NCI-H510A treated with DMSO at 0.1 percent for 48 hours (cell line): ENCODE measurements at regions not wholly inside any gene's neighbourhood (a gene's known extent, or its start where the extent isn't known, plus 50 kb on each side); places are given as distances from the start of the nearest gene placed in this dataset.
"Not testable (repeated sequence)": the region's sequence is repeated elsewhere in the genome, so short reads cannot be mapped to it uniquely, and the experiment has no call there.

Experiments used
- DNase-seq: peaks from one replicate; lab custom pipeline; 2025; lab: John Stamatoyannopoulos, UW

- DNase-seq: no peak
These were observed 356.0 kb downstream of the BCL11B start for GRCh38 chr14:98916036-98916435.

- DNase-seq: no peak
These were observed 355.5 kb downstream of the BCL11B start for GRCh38 chr14:98916476-98916875.

- DNase-seq: no peak
These were observed 352.6 kb downstream of the BCL11B start for GRCh38 chr14:98919434-98919833.

GRCh38 chr14:98921306-98921705 is 350.7 kb downstream of the BCL11B start:
- not testable (repeated sequence) for DNase-seq

- DNase-seq: no peak
These were observed 348.4 kb downstream of the BCL11B start for GRCh38 chr14:98923596-98923995.

GRCh38 chr14:98924046-98924445 is 348.0 kb downstream of the BCL11B start:
- DNase-seq: no peak

- no peak for DNase-seq
These were observed 346.5 kb downstream of the BCL11B start for GRCh38 chr14:98925354-98926040.

GRCh38 chr14:98926146-98926545 is 345.9 kb downstream of the BCL11B start:
- DNase-seq: no peak

- no peak for DNase-seq
These were observed 345.2 kb downstream of the BCL11B start for GRCh38 chr14:98926801-98927200.

GRCh38 chr14:98927986-98928385 is 344.0 kb downstream of the BCL11B start:
- DNase-seq: no peak

- DNase-seq: no peak
These were observed 343.6 kb downstream of the BCL11B start for GRCh38 chr14:98928418-98928817.

GRCh38 chr14:98931126-98931525 is 340.9 kb downstream of the BCL11B start:
- DNase-seq: no peak

GRCh38 chr14:98931911-98932310 is 340.1 kb downstream of the BCL11B start:
- no peak for DNase-seq

GRCh38 chr14:98932431-98933325 is 339.3 kb downstream of the BCL11B start:
- no peak for DNase-seq

- not testable (repeated sequence) for DNase-seq
These were observed 337.4 kb downstream of the BCL11B start for GRCh38 chr14:98934569-98934968.

- no peak for DNase-seq
These were observed 336.1 kb downstream of the BCL11B start for GRCh38 chr14:98935921-98936320.

GRCh38 chr14:98937021-98937420 is 335.0 kb downstream of the BCL11B start:
- no peak for DNase-seq

GRCh38 chr14:98937712-98938505 is 334.1 kb downstream of the BCL11B start:
- DNase-seq: no peak

- no peak for DNase-seq
These were observed 331.1 kb downstream of the BCL11B start for GRCh38 chr14:98940693-98941437.

- no peak for DNase-seq
These were observed 330.5 kb downstream of the BCL11B start for GRCh38 chr14:98941481-98941880.

- DNase-seq: no peak
These were observed 328.1 kb downstream of the BCL11B start for GRCh38 chr14:98943907-98944306.

GRCh38 chr14:98944989-98945388 is 327.0 kb downstream of the BCL11B start:
- no peak for DNase-seq
